Colonic mucosa (tissue), 4 donors: ENCODE measurements at regions not wholly inside any gene's neighbourhood (a gene's known extent, or its start where the extent isn't known, plus 50 kb on each side); places are given as distances from the start of the nearest gene placed in this dataset.
"Not testable (repeated sequence)": the region's sequence is repeated elsewhere in the genome, so short reads cannot be mapped to it uniquely, and the experiment has no call there.

Experiments
- DNase-seq: peaks from one replicate; pipeline ENCODE4 v3.0.0-alpha.2; 2020
- H3K27ac ChIP-seq: fragments of 200-600 bp; one replicate; pipeline ENCODE4 v1.8.0; 2021
- H3K27me3 ChIP-seq: fragments of 200-600 bp; one replicate; pipeline ENCODE4 v1.8.0; 2021
- H3K36me3 ChIP-seq: fragments of 200-600 bp; one replicate; pipeline ENCODE4 v1.8.0; 2021
- H3K4me1 ChIP-seq: fragments of 200-600 bp; one replicate; pipeline ENCODE4 v1.8.0; 2021; ENCODE audit warnings: mild to moderate bottlenecking
- H3K4me3 ChIP-seq: fragments of 200-600 bp; one replicate; pipeline ENCODE4 v1.8.0; 2021
- H3K9ac ChIP-seq, 2 donors: one replicate each; pipeline ENCODE4 v1.7.0; 2013; ENCODE audit warnings: control low read depth in 2 of 2, low read depth in 2 of 2, low read length in 2 of 2
- H3K9me3 ChIP-seq: fragments of 200-600 bp; one replicate; pipeline ENCODE4 v1.8.0; 2021
- CTCF ChIP-seq: fragments of 200-600 bp; IDR thresholded peaks from one replicate; pipeline ENCODE4 v1.8.0; 2022; ENCODE audit warnings: antibody characterized with exemption, mild to moderate bottlenecking
- intact Hi-C: fragments of 100-400 bp; cut with DNase I; formaldehyde crosslinking; loops from one replicate; pipeline ENCODE4 v1.14.1; 2022
- donor health status: healthy.
- donor health status: DM: no; HTN: no; CAD: no.
- donor health status: DM: no; HTN: no; CAD: no.

- DNase-seq: no peak
- Histone ChIP-seq H3K4me1 (no peaks in the 10 kb centered on the region), H3K9ac (no peak overlapping the region), H3K9me3 (no peaks in the 10 kb centered on the region), H3K4me3 (no peak overlapping the region), H3K27ac (no peak overlapping the region), H3K36me3 (no peaks in the 10 kb centered on the region), H3K27me3 (no peaks in the 10 kb centered on the region)
- intact Hi-C loops: no loop called here
- TF ChIP-seq CTCF: no peak
Observed at GRCh38 chr3:147257944-147258343, 148.4 kb downstream of the ZIC4 start.

- TF ChIP-seq CTCF: no peak
Observed at GRCh38 chr3:147256739-147257138, 149.6 kb downstream of the ZIC4 start.

GRCh38 chr3:147246906-147247305 lies 159.4 kb downstream of the ZIC4 start:
- no peak for DNase-seq
- no peaks in the 10 kb centered on the region for H3K4me1 ChIP-seq
- intact Hi-C loops: no loop called here
- H3K4me3 ChIP-seq: no peak overlapping the region
- H3K27ac ChIP-seq: no peak overlapping the region
- no peaks in the 10 kb centered on the region for H3K36me3 ChIP-seq
- no peaks in the 10 kb centered on the region for H3K9me3 ChIP-seq
- no peaks in the 10 kb centered on the region for H3K27me3 ChIP-seq
- TF ChIP-seq CTCF: no peak
- no peak overlapping the region for H3K9ac ChIP-seq

More at GRCh38 chr3:147256739-147257138, 149.6 kb downstream of the ZIC4 start:
- DNase-seq: no peak
- Histone ChIP-seq H3K36me3 (no peaks in the 10 kb centered on the region), H3K9me3 (no peaks in the 10 kb centered on the region), H3K27ac (no peak overlapping the region), H3K9ac (no peak overlapping the region), H3K27me3 (no peaks in the 10 kb centered on the region), H3K4me1 (no peaks in the 10 kb centered on the region), H3K4me3 (no peak overlapping the region)
- intact Hi-C loops: no loop called here

- H3K4me1 ChIP-seq, H3K27ac ChIP-seq, H3K27me3 ChIP-seq, H3K9me3 ChIP-seq, DNase-seq, H3K9ac ChIP-seq, intact Hi-C loops, H3K4me3 ChIP-seq, H3K36me3 ChIP-seq: not testable (repeated sequence)
Observed at GRCh38 chr3:147245638-147246037, 160.7 kb downstream of the ZIC4 start.

- H3K9me3 ChIP-seq, H3K36me3 ChIP-seq, H3K27ac ChIP-seq, H3K4me1 ChIP-seq, intact Hi-C loops, H3K9ac ChIP-seq, DNase-seq, H3K27me3 ChIP-seq, H3K4me3 ChIP-seq: not testable (repeated sequence)
Observed at GRCh38 chr3:147245022-147245421, 161.3 kb downstream of the ZIC4 start.

GRCh38 chr3:147244397-147244796 lies 161.9 kb downstream of the ZIC4 start:
- H3K27me3 ChIP-seq: no peaks in the 10 kb centered on the region
- no peaks in the 10 kb centered on the region for H3K4me1 ChIP-seq
- intact Hi-C loops: no loop called here
- no peaks in the 10 kb centered on the region for H3K36me3 ChIP-seq
- no peaks in the 10 kb centered on the region for H3K9me3 ChIP-seq
- H3K9ac ChIP-seq: no peak overlapping the region
- no peak for TF ChIP-seq CTCF
- H3K27ac ChIP-seq: no peak overlapping the region
- no peak for DNase-seq
- no peak overlapping the region for H3K4me3 ChIP-seq

GRCh38 chr3:147240581-147240980 lies 165.8 kb downstream of the ZIC4 start:
- Histone ChIP-seq H3K4me1 (no peaks in the 10 kb centered on the region), H3K27ac (no peak overlapping the region), H3K9me3 (no peaks in the 10 kb centered on the region), H3K27me3 (no peaks in the 10 kb centered on the region), H3K4me3 (no peak overlapping the region), H3K36me3 (no peaks in the 10 kb centered on the region), H3K9ac (no peak overlapping the region)
- intact Hi-C loops: no loop called here
- no peak for DNase-seq
- no peak for TF ChIP-seq CTCF
